GM12865 (cell line): ENCODE measurements at regions not wholly inside any gene's neighbourhood (a gene's known extent, or its start where the extent isn't known, plus 50 kb on each side); places are given as distances from the start of the nearest gene placed in this dataset.

Source experiments
- DNase-seq: peaks from one replicate; pipeline ENCODE4 v3.0.0; 2010; ENCODE audit warnings: low read depth
- H3K4me3 ChIP-seq: 2 replicates; pipeline ENCODE4 v1.5.1; 2011; ENCODE audit warnings: mild to moderate bottlenecking, low read depth, low read length, control low read depth
- CTCF ChIP-seq: IDR thresholded peaks from 2 replicates; pipeline ENCODE4 v1.5.1; 2011; ENCODE audit warnings: low read length, control low read depth, low read depth, inconsistent platforms; ENCODE audit not compliant: insufficient read depth; ENCODE audit errors: missing control alignments

- no peak for TF ChIP-seq CTCF
- H3K4me3 ChIP-seq: no peak overlapping the region
- DNase-seq: no peak
Measured at GRCh38 chr7:33807155-33807530, 98.2 kb upstream of the BMPER start.

GRCh38 chr7:33807779-33808482, 97.4 kb upstream of the BMPER start:
- peak; percentile 29 for DNase-seq
- TF ChIP-seq CTCF: peak; percentile 60
- no peak overlapping the region for H3K4me3 ChIP-seq

GRCh38 chr7:33809228-33809627, 96.1 kb upstream of the BMPER start:
- DNase-seq: no peak
- no peak overlapping the region for H3K4me3 ChIP-seq
- no peak for TF ChIP-seq CTCF

GRCh38 chr7:33810356-33810755, 95.0 kb upstream of the BMPER start:
- DNase-seq: no peak
- no peak for TF ChIP-seq CTCF
- H3K4me3 ChIP-seq: no peak overlapping the region

GRCh38 chr7:33813331-33813730, 92.0 kb upstream of the BMPER start:
- no peak overlapping the region for H3K4me3 ChIP-seq
- TF ChIP-seq CTCF: no peak
- DNase-seq: no peak

- H3K4me3 ChIP-seq: no peak overlapping the region
- no peak for DNase-seq
- TF ChIP-seq CTCF: no peak
Measured at GRCh38 chr7:33814400-33814799, 90.9 kb upstream of the BMPER start.

- DNase-seq: no peak
- TF ChIP-seq CTCF: no peak
Measured at GRCh38 chr7:33814936-33815335, 90.4 kb upstream of the BMPER start.

More at GRCh38 chr7:33814936-33815335, 90.4 kb upstream of the BMPER start:
- H3K4me3 ChIP-seq: no peak overlapping the region
